GM19452 (cell line): ENCODE measurements at regions not wholly inside any gene's neighbourhood (a gene's known extent, or its start where the extent isn't known, plus 50 kb on each side); places are given as distances from the start of the nearest gene placed in this dataset.

Source experiments
- ATAC-seq: cut with Tn5 transposase; IDR thresholded peaks from one replicate; pipeline ENCODE4 v1.9.1; 2021; ENCODE audit not compliant: unreplicated experiment

DNA sequence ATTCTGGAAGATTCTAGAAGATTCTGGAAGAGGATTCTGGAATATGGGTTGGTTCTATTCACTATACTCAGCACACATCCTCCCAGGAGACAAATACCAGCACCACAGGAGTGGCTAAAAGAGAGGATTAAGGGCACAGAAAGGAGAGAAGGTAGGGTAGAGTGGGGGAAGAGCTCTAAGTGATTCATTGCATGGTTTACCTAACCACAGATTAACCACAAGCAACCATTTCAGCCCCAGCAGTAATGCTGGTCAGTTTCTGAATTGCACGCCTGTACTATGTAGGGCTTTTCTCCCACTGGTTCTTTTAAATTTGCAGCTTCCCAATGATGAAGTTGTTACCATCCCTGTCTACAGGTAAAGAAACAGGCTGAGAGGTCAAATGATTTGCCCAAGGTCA is 192.7 kb upstream of the PMEPA1 start:
- ATAC-seq, result peak; percentile 89

DNA sequence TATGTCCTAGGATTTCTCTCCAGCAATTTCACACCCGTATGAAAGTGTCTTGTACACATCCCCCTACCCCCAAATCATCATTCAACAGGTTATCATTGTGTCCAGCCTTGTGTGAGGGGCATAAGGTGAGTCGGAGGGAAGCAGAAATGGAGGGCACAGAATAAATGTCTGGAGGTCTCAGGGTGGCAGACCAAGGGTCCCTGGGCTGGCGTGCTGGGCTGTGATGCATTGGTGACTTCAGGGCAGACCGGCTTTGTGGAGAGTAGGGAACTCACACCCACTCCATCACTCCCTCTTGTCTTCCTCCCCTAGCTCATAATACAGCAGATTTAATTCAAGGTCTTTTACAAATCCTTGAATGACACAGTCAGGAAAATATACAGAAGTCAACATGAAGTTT is 191.7 kb upstream of the PMEPA1 start:
- no peak for ATAC-seq

DNA sequence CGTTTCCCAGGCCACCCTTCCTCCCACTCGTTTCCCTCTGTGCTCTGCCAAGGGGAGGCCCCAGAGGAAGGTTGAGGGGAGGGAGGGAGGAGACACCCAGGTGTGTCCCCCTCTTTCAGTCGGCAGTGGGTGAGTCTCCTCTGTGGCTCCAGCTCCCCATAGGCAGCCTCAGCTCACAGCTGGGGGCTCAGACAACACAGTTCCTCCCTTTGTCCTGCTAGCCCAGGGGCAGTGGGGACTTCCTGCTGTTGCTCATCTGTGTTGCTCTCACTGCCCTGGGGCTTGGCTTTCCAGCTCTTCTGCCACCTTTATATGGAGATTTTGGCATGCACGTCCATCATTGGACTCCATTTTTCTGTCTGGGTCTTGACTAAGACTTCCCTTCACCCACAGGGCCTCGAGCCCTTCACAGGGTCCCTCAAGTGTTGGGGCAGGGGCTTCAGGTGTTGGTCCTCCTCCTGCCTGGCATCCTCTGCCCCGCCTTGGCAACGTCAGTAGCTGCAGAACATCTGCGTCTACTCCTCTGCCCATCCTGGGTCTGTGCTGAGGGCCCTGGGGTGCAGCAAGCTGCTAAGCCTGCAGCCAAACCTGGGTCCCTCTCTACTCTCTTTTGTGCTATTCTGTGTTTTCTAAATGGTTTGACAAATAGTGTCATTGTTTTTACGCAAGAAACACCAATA is 190.6 kb upstream of the PMEPA1 start:
- ATAC-seq, result no peak

DNA sequence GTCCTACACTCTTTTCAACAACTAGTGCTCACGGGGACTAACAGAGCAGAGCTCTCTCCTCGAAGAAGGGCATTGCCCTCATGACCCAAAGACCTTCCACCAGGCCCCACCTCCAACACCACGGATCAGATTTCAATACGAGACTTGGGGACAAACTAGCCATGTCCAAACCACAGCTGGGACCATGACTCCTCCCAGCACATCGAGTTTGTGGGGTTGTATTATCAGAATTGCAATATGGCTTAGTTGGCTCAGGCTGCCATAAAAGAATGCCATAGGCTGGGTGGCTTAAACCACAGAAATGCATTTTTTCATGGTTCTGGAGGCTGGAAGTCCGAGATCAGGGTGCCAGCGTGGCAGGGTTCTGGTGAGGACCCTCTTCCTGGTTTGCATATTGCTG is 189.7 kb upstream of the PMEPA1 start:
- no peak for ATAC-seq

GRCh38 chr20:57898332-57898731 is 188.5 kb upstream of the PMEPA1 start:
- no peak for ATAC-seq

DNA sequence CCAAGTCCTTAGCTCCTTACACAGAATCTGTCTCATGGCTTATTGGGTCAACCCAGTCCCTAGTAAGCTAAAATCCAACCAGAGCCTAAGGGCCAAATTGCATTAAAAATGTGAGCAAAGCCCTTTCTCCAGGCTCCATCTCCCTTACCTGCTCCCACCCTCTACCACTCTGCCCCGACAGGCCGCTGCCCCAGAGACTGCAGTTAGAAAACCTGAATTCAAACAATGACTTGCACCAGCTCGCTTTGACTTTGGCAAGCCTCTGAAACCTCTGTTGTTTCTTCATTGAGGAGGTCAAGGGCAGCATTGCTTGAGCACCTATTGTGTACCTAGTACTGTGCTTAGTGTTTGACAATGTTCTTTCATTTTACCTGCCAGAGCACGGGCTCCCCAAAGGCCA is 188.1 kb upstream of the PMEPA1 start:
- ATAC-seq, result no peak

- no peak for ATAC-seq
These were observed 187.5 kb upstream of the PMEPA1 start for GRCh38 chr20:57897156-57897874.

- no peak for ATAC-seq
These were observed 186.7 kb upstream of the PMEPA1 start for GRCh38 chr20:57896563-57896962.

GRCh38 chr20:57896017-57896416 is 186.2 kb upstream of the PMEPA1 start:
- ATAC-seq, result no peak

DNA sequence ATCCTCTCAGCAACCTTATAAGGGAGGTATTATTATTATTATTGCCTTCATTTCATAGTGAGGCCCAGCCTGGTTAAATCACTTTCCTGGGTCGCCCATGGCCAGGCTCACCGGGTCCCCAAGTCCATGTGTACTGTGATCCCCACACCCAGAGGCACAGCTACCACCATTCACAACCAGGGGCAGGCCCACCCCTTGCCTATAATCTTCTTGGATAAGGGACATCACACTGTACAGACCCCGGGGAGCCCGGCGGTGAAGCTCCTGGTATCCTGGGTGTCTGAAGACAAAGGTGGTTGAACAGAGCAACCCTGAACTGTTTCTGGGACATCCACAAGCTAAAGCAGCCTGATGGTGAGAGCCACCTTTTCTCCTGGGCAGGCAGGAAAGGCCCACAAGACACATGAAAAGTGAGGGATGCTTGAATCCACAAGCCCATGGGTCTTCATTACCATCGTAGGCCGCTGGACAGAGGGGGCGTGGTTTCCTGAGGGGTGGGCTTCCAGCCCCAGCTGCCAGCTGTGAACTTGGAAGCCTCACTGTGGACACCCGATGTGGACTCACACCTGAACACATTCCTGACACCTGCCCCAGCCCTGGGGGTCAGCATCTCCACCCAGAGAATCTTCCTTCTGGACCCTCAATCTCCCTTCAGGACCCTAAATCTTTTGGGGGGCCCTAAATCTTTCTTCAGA is 185.5 kb upstream of the PMEPA1 start:
- no peak for ATAC-seq

GRCh38 chr20:57894522-57894921 is 184.7 kb upstream of the PMEPA1 start:
- no peak for ATAC-seq

GRCh38 chr20:57894096-57894495 is 184.3 kb upstream of the PMEPA1 start:
- no peak for ATAC-seq

- no peak for ATAC-seq
These were observed 183.7 kb upstream of the PMEPA1 start for GRCh38 chr20:57893366-57893999.

- ATAC-seq, result no peak
These were observed 182.7 kb upstream of the PMEPA1 start for GRCh38 chr20:57892471-57892870.

DNA sequence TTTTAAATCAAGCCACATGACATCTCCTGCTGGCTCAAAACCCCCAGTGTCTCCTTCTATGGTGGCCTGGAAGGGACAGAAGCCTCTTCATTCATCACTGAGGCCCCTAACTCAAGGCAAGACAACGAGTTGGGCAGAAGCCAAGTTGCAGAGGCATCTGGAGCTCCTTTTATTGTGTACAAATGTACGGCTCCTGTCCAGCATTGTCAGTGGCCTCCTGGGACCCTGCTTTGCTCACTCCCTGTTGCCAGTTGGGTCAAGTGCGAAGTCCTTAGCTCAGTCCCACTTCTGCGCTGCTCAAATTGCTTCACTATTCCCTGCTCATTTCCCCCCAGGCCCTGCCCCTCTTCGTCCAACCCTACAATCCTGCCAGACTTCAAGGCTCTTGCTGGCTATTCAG is 181.2 kb upstream of the PMEPA1 start:
- ATAC-seq, result no peak

- no peak for ATAC-seq
These were observed 180.5 kb upstream of the PMEPA1 start for GRCh38 chr20:57890202-57890800.

DNA sequence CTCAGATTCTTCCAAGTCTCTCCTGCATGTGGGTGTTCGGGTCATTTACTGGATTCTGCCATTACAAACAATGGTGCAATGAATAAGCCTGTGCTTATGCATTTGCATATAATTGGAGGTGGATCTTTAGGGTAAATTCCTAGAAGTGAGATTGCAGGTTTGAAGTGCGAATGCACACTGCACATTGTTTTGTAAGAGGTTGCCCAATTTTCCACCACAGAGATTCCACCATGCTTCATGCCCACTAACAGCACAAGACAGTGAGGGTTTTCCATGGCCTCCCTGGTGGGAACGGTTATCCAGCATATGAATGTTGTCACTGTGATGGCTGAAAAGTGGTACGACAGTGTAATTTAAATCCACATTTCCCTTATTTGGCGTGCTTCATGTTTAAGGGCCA is 178.8 kb upstream of the PMEPA1 start:
- no peak for ATAC-seq

- no peak for ATAC-seq
These were observed 175.1 kb upstream of the PMEPA1 start for GRCh38 chr20:57884956-57885355.

- no peak for ATAC-seq
These were observed 173.9 kb upstream of the PMEPA1 start for GRCh38 chr20:57883761-57884160.

- no peak for ATAC-seq
These were observed 173.4 kb upstream of the PMEPA1 start for GRCh38 chr20:57883224-57883623.

DNA sequence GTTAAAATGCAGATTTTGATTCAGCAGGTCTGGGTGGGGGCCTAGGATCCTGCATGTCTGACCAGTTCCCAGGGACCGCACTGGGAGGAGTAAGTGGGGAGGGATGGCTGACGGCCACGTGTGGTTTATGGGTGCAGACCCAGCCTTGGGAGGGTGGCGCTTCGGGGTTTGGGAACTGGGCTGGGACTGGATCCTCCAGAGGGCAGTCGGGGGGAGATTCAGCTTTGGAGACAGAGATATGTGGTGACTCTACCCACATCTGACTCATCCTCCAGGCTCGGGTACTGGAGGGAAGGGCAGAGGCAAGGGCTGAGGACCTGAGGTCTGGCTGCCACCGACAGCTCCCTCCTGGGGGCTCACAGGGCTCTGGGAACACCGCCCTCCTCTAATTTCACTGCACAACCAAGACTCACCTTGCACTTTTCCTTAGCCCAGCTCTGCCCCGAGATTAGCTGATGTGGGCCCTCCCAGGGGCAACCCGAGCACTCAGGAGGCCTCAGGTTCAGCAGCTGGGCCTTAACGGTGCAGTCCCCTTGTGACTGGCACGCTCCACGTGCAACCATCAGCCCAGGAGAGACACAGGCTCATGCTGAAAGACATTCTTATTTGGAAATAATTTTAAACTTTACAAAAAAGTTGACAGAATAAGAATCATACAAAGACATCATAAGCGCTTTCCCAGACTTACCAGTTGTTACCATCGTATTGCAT is 172.8 kb upstream of the PMEPA1 start:
- no peak for ATAC-seq
